Endothelial cell of umbilical vein (primary cell): ENCODE measurements at regions not wholly inside any gene's neighbourhood (a gene's known extent, or its start where the extent isn't known, plus 50 kb on each side); places are given as distances from the start of the nearest gene placed in this dataset.

Experiments used
- BruUV-seq: library from RNA; stranded (reverse); fragments of 400-500 nt; replicated peaks from 2 replicates; lab custom pipeline; 2021; lab: Mats Ljungman, UMichigan
- CTCF ChIA-PET: fragments of 300-600, 350-600 bp; sonication (Branson Sonifier 250); formaldehyde crosslinking; loops from one replicate; lab custom pipeline; 2021; ENCODE audit warnings: antibody characterized with exemption, inconsistent platforms; lab: Charles Lee
- POLR2A ChIA-PET: fragments of 300-600, 350-600 bp; sonication (Branson Sonifier 250); formaldehyde crosslinking; loops from one replicate; lab custom pipeline; 2021; ENCODE audit warnings: antibody characterized with exemption, inconsistent platforms; lab: Charles Lee
- DNase-seq: peaks from one replicate; pipeline ENCODE4 v3.0.0-alpha.2; 2011; ENCODE audit warnings: low read depth, low spot score
- FAIRE-seq: peaks from 2 replicates; lab custom pipeline; 2011; peaks lifted over from hg19 to GRCh38; lab: Jason Lieb, UNC
- H2AFZ ChIP-seq: 2 replicates; pipeline ENCODE4 v1.6.0; 2012; ENCODE audit warnings: low read depth, low read length, control low read depth, inconsistent platforms
- H3K27ac ChIP-seq: 2 replicates; pipeline ENCODE4 v1.5.1; 2011; ENCODE audit warnings: low read depth, mild to moderate bottlenecking, control low read depth, low read length, moderate library complexity; ENCODE audit not compliant: insufficient read depth
- H3K27me3 ChIP-seq, 2 experiments: 2 replicates each; pipeline versions ENCODE4 v1.6.0 to v1.6.1; 2011; ENCODE audit warnings: low read length in 2 of 2, mixed read lengths in 1 of 2; ENCODE audit not compliant: control insufficient read depth in 2 of 2, insufficient read depth in 2 of 2
- H3K36me3 ChIP-seq, 2 experiments: 2 replicates in 1 of 2; 3 replicates in 1 of 2; pipeline ENCODE4 v1.5.1; 2011; ENCODE audit warnings: low read length in 2 of 2, mild to moderate bottlenecking in 1 of 2, moderate library complexity in 1 of 2; ENCODE audit not compliant: control insufficient read depth in 2 of 2, insufficient read depth in 2 of 2; ENCODE audit errors: extremely low read depth in 1 of 2
- H3K4me1 ChIP-seq: 3 replicates; pipeline ENCODE4 v1.5.1; 2011; ENCODE audit warnings: mild to moderate bottlenecking, low read length; ENCODE audit not compliant: control insufficient read depth, insufficient read depth; ENCODE audit errors: extremely low read depth
- H3K4me2 ChIP-seq: 2 replicates; pipeline ENCODE4 v1.6.1; 2011; ENCODE audit warnings: low read length, control low read depth, mixed read lengths; ENCODE audit not compliant: insufficient read depth
- H3K4me3 ChIP-seq, 3 experiments: fragments of 200-600 bp in 1 of 3; sonication (generic), shearing (Covaris generic) in 1 of 3; replicated peaks in 1 of 3; 2 replicates each; pipeline ENCODE4 v1.5.1; 2011 to 2016; ENCODE audit warnings: control low read depth in 3 of 3, low read length in 3 of 3, mild to moderate bottlenecking in 2 of 3, inconsistent platforms in 1 of 3, low read depth in 1 of 3, moderate library complexity in 1 of 3; ENCODE audit not compliant: insufficient read depth in 1 of 3
- H3K79me2 ChIP-seq: 2 replicates; pipeline ENCODE4 v1.6.0; 2012; ENCODE audit warnings: low read length, inconsistent platforms; ENCODE audit not compliant: control insufficient read depth, insufficient read depth
- H3K9ac ChIP-seq: replicated peaks from 2 replicates; pipeline ENCODE3; 2011; ENCODE audit warnings: low read length, control low read depth; ENCODE audit not compliant: insufficient read depth; ENCODE audit errors: extremely low read depth
- H3K9me1 ChIP-seq: replicated peaks from 3 replicates; pipeline ENCODE4 v1.6.0; 2011; ENCODE audit warnings: mild to moderate bottlenecking, low read length; ENCODE audit not compliant: control insufficient read depth, insufficient read depth; ENCODE audit errors: extremely low read depth
- H3K9me3 ChIP-seq: replicated peaks from 2 replicates; pipeline ENCODE4 v1.5.1; 2012; ENCODE audit warnings: low read length, inconsistent platforms; ENCODE audit not compliant: control insufficient read depth, insufficient read depth
- H4K20me1 ChIP-seq: replicated peaks from 2 replicates; pipeline ENCODE3; 2011; ENCODE audit warnings: mild to moderate bottlenecking, low read length; ENCODE audit not compliant: control insufficient read depth, insufficient read depth; ENCODE audit errors: extremely low read depth
- EZH2 ChIP-seq: IDR thresholded peaks from 2 replicates; pipeline ENCODE4 v1.6.1; 2012; ENCODE audit warnings: borderline replicate concordance, low read depth, mild to moderate bottlenecking, moderate library complexity, low read length, inconsistent platforms; ENCODE audit not compliant: severe bottlenecking
- FOS ChIP-seq: IDR thresholded peaks from 2 replicates; pipeline ENCODE4 v1.6.1; 2011; ENCODE audit warnings: mild to moderate bottlenecking, low read length, moderate library complexity, borderline replicate concordance; ENCODE audit not compliant: insufficient read depth
- GATA2 ChIP-seq: IDR thresholded peaks from 2 replicates; pipeline ENCODE4 v1.7.0; 2011; ENCODE audit warnings: low read depth, mild to moderate bottlenecking, moderate library complexity, mixed read lengths, low read length; ENCODE audit not compliant: insufficient read length, insufficient read depth
- JUN ChIP-seq: IDR thresholded peaks from 2 replicates; pipeline ENCODE4 v1.6.1; 2011; ENCODE audit warnings: borderline replicate concordance, low read depth; ENCODE audit not compliant: insufficient read length, insufficient read depth
- MYC ChIP-seq: IDR thresholded peaks from one replicate; pipeline ENCODE4 v1.6.1; 2011; ENCODE audit warnings: mild to moderate bottlenecking, low read depth, low read length
- POLR2A ChIP-seq: IDR thresholded peaks from 2 replicates; pipeline ENCODE4 v1.6.1; 2012; ENCODE audit warnings: low read depth, mild to moderate bottlenecking, control low read depth, low read length
- POLR2AphosphoS5 ChIP-seq: IDR thresholded peaks from 2 replicates; pipeline ENCODE4 v1.6.1; 2012; ENCODE audit warnings: low read depth, mild to moderate bottlenecking, control low read depth, low read length, moderate library complexity; ENCODE audit not compliant: insufficient read depth
- dilution Hi-C: fragments of 300-500 bp; cut with MboI; formaldehyde crosslinking; loops from one replicate; pipeline ENCODE4 v1.15.0; 2019; ENCODE audit warnings: low sequenced_read_pairs; ENCODE audit not compliant: extremely low pct_ligation_motif_present
- intact Hi-C: fragments of 100-400 bp; cut with micrococcal nuclease; formaldehyde crosslinking; loops from one replicate; pipeline ENCODE4 v1.10.0; 2022
- TF ChIP-seq, protein P1 (sequence below): IDR thresholded peaks from 2 replicates; pipeline ENCODE4 v1.6.1; 2011; ENCODE audit not compliant: insufficient read depth, insufficient read length
- TF ChIP-seq, protein P2 (sequence below), 2 donors: IDR thresholded peaks; 1 replicate in 1 of 2; 2 replicates in 1 of 2; pipeline ENCODE4 v1.5.1; 2011; ENCODE audit warnings: low read length in 2 of 2, mild to moderate bottlenecking in 2 of 2, moderate library complexity in 2 of 2, control low read depth in 1 of 2, inconsistent platforms in 1 of 2, low read depth in 1 of 2; ENCODE audit not compliant: insufficient read depth in 1 of 2; ENCODE audit errors: extremely low read depth in 1 of 2

DNA sequence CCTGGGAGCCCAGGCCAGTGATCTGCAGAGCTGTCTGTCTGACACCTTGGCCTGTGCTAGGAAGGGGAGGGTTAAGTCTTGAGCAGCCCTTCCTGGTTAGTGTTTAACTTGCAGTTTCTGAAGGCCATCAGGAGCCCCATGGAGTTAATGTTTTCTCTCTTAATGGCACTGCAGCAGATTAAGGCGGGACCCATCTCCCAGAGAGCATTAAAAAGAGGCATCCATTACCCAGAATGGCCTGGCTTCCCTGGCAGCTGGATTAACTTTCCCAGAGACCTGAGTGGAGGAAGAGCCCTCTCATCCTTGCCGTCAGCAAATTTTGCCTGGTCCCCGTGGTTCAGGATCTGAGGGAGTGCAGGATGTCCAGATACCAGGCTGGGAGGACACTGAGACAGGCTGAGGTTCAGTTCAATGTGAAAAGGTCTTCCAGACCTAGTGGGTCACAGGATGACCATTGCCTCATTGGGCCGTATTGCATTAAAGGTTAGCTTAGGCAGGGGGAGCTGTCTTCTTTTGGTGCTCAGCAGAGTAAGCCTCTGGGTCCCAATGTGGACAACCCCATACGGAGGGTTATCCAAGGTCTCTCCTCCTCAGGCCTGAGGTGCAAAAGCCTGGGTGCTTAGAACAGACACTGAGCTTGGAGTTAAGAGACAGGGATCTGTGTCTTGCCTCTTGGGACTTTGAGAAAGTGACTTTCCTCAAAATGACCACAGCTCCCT is 522.6 kb downstream of the PTPRU start:
- H2AFZ ChIP-seq: no peak overlapping the region
- ChIA-PET POLR2A (no interaction called here), CTCF (interaction anchor here (1.8 kb wide), 1 partner anchor 621 kb away, joined by 4 read pairs; no protein-coding TSS in a partner anchor)
- H3K9me3 ChIP-seq: no peaks in the 10 kb centered on the region
- no peaks in the 10 kb centered on the region for H3K4me1 ChIP-seq
- dilution Hi-C loops: no loop called here
- no peaks in the 10 kb centered on the region for H3K9me1 ChIP-seq
- H3K36me3 ChIP-seq: no peaks in the 10 kb centered on the region
- no peak overlapping the region for H3K4me3 ChIP-seq
- no peak for FAIRE-seq
- BruUV-seq: no TSS peak
- no peak overlapping the region for H3K27ac ChIP-seq
- no peak overlapping the region for H3K4me2 ChIP-seq
- intact Hi-C loops: no loop called here
- DNase-seq: no peak
- H4K20me1 ChIP-seq: no peaks in the 10 kb centered on the region
- TF ChIP-seq, protein P1, sequence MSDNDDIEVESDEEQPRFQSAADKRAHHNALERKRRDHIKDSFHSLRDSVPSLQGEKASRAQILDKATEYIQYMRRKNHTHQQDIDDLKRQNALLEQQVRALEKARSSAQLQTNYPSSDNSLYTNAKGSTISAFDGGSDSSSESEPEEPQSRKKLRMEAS: no peak
- H3K9ac ChIP-seq: no peak overlapping the region
- H3K27me3 ChIP-seq: no peaks in the 10 kb centered on the region
- H3K79me2 ChIP-seq: no peaks in the 10 kb centered on the region

DNA sequence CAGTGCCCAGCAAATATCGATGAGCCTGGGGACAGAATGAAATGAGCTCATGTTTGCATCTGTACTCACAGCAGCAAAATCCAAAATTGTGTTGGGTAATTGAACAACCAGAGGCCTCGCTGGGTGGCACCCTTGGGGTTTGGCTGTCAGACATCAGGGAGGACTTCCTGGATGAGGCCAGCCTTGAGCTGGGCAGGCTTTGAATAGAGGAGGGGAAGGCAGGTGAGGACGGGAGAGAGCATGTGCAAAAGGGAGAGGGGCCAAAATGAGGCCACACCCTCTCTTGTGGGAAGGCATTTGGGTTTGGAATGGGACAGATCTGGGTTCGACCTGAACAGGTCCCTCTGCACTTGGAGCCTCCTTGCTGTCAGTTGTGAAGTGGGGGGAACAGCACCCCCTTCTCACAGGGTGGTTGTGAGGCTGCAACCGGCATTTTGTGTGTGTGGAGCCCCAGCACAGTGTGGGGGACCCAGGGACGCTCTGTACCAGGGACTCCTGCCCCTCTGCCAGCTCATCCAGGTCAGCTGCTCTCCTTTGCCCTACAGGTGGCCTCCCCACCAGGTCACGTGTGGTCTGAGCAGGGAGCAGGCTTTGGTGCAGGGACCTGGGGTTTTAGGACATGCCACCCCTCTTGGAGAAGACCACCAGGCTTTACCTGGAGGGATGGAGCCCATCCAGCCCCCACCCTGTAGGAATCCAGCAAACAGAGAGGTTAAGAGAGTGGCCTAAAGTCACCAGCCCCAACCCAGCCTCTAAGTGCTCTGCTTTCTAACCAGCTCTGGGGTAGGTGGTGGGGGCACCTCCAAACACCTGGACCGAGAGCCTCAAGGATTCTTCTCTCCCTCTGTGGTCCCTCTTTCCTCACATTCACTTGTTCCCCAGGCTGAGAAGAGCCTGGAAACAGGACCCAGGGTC is 521.8 kb downstream of the PTPRU start:
- dilution Hi-C loops: no loop called here
- TF ChIP-seq GATA2 (no peak), FOS (no peak), JUN (no peak), MYC (no peak), EZH2 (no peak), POLR2AphosphoS5 (no peak), POLR2A (no peak)
- TF ChIP-seq, protein P2, sequence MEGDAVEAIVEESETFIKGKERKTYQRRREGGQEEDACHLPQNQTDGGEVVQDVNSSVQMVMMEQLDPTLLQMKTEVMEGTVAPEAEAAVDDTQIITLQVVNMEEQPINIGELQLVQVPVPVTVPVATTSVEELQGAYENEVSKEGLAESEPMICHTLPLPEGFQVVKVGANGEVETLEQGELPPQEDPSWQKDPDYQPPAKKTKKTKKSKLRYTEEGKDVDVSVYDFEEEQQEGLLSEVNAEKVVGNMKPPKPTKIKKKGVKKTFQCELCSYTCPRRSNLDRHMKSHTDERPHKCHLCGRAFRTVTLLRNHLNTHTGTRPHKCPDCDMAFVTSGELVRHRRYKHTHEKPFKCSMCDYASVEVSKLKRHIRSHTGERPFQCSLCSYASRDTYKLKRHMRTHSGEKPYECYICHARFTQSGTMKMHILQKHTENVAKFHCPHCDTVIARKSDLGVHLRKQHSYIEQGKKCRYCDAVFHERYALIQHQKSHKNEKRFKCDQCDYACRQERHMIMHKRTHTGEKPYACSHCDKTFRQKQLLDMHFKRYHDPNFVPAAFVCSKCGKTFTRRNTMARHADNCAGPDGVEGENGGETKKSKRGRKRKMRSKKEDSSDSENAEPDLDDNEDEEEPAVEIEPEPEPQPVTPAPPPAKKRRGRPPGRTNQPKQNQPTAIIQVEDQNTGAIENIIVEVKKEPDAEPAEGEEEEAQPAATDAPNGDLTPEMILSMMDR (IDR thresholded peaks at IDR 0.05; ENCODE audit: extremely low read depth in 1 of 2, insufficient read depth in 1 of 2, low read depth in 1 of 2, low read length in 2 of 2): no peak
- TF ChIP-seq, protein P1: no peak

More for the DNA sequence above, 521.8 kb downstream of the PTPRU start:
- intact Hi-C loops: no loop called here
- Histone ChIP-seq H3K9ac (no peak overlapping the region), H3K4me2 (no peak overlapping the region), H3K36me3 (no peaks in the 10 kb centered on the region), H3K4me3 (no peak overlapping the region), H3K27ac (no peak overlapping the region), H3K79me2 (no peaks in the 10 kb centered on the region), H3K9me3 (no peaks in the 10 kb centered on the region), H4K20me1 (no peaks in the 10 kb centered on the region), H2AFZ (no peak overlapping the region), H3K9me1 (no peaks in the 10 kb centered on the region), H3K27me3 (no peaks in the 10 kb centered on the region), H3K4me1 (no peaks in the 10 kb centered on the region)
- DNase-seq: no peak
- CTCF ChIA-PET: interaction anchor here (1.1 kb wide), 1 partner anchor 35 kb away, joined by 6 read pairs; no protein-coding TSS in a partner anchor
- no peak for FAIRE-seq
- POLR2A ChIA-PET: no interaction called here
- no TSS peak for BruUV-seq
